GM23338 (cell line): ENCODE measurements at regions not wholly inside any gene's neighbourhood (a gene's known extent, or its start where the extent isn't known, plus 50 kb on each side); places are given as distances from the start of the nearest gene placed in this dataset.

Experiments used
- CREB1 ChIP-seq: fragments of 250-450 bp; sonication (Bioruptor Pico); IDR thresholded peaks from 2 replicates; pipeline ENCODE4 v1.5.0; 2020; ENCODE audit warnings: low read depth, mild to moderate bottlenecking, moderate library complexity
- CTCF ChIP-seq, 2 experiments: fragments of 200-600 bp in 1 of 2; sonication (generic) in 1 of 2; conservative IDR thresholded peaks; 2 replicates each; pipeline versions ENCODE4 v1.5.1 to v1.6.1; 2016 to 2017; ENCODE audit warnings: antibody characterized with exemption in 2 of 2, low read depth in 2 of 2, mild to moderate bottlenecking in 2 of 2, moderate library complexity in 1 of 2
- ETS1 ChIP-seq: IDR thresholded peaks from 2 replicates; pipeline ENCODE4 v1.6.1; 2016; ENCODE audit warnings: antibody characterized with exemption
- EZH2 ChIP-seq: fragments of 200-600 bp; sonication (generic); IDR thresholded peaks from one replicate; pipeline ENCODE4 v1.8.0; 2017; ENCODE audit warnings: antibody characterized with exemption, mild to moderate bottlenecking, low read depth; ENCODE audit not compliant: unreplicated experiment
- EZH2phosphoT487 ChIP-seq: fragments of 200-600 bp; sonication (generic); IDR thresholded peaks from one replicate; pipeline ENCODE4 v1.8.1; 2018; ENCODE audit warnings: antibody characterized with exemption; ENCODE audit not compliant: unreplicated experiment
- JUNB ChIP-seq: IDR thresholded peaks from one replicate; pipeline ENCODE4 v1.6.1; 2016; ENCODE audit warnings: antibody characterized with exemption; ENCODE audit not compliant: unreplicated experiment
- POLR2AphosphoS5 ChIP-seq: IDR thresholded peaks from 2 replicates; pipeline ENCODE4 v1.6.1; 2016; ENCODE audit warnings: antibody characterized with exemption, low read depth

GRCh38 chr18:67023059-67023458 is 419.2 kb upstream of the CDH19 start:
- TF ChIP-seq CTCF (conservative IDR thresholded peaks at IDR 0.05; ENCODE audit: low read depth in 2 of 2) (no peak), POLR2AphosphoS5 (no peak), EZH2 (no peak), CREB1 (CRISPR knock-in tag) (no peak), JUNB (no peak), EZH2phosphoT487 (no peak), ETS1 (no peak)
